HG02970 (cell line): ENCODE measurements at regions not wholly inside any gene's neighbourhood (a gene's known extent, or its start where the extent isn't known, plus 50 kb on each side); places are given as distances from the start of the nearest gene placed in this dataset.

Experiments
- ATAC-seq: cut with Tn5 transposase; IDR thresholded peaks from one replicate; pipeline ENCODE4 v1.9.1; 2021; ENCODE audit warnings: mild to moderate bottlenecking, moderate library complexity, moderate number of reproducible peaks; ENCODE audit not compliant: unreplicated experiment, low FRiP score

- ATAC-seq = no peak
These were observed 54.8 kb downstream of the CCDC71L start for GRCh38 chr7:106606120-106606519.

GRCh38 chr7:106604971-106605370, 56.0 kb downstream of the CCDC71L start:
- no peak for ATAC-seq

GRCh38 chr7:106604303-106604924, 56.5 kb downstream of the CCDC71L start:
- no peak for ATAC-seq

- no peak for ATAC-seq
These were observed 57.6 kb downstream of the CCDC71L start for GRCh38 chr7:106603346-106603745.

GRCh38 chr7:106602062-106602461, 58.9 kb downstream of the CCDC71L start:
- ATAC-seq = no peak

GRCh38 chr7:106600569-106601373, 60.2 kb downstream of the CCDC71L start:
- no peak for ATAC-seq

GRCh38 chr7:106599343-106599698, 61.6 kb downstream of the CCDC71L start:
- ATAC-seq = no peak

GRCh38 chr7:106598663-106599342, 62.2 kb downstream of the CCDC71L start:
- peak; percentile 58 for ATAC-seq

GRCh38 chr7:106597751-106598546, 63.0 kb downstream of the CCDC71L start:
- ATAC-seq = no peak

GRCh38 chr7:106597014-106597413, 63.9 kb downstream of the CCDC71L start:
- ATAC-seq = no peak

GRCh38 chr7:106595922-106596321, 65.0 kb downstream of the CCDC71L start:
- ATAC-seq = no peak

- no peak for ATAC-seq
These were observed 67.9 kb downstream of the CCDC71L start for GRCh38 chr7:106593028-106593417.

GRCh38 chr7:106592282-106593027, 68.5 kb downstream of the CCDC71L start:
- no peak for ATAC-seq

GRCh38 chr7:106591146-106591545, 69.8 kb downstream of the CCDC71L start:
- ATAC-seq = no peak

- no peak for ATAC-seq
These were observed 70.6 kb downstream of the CCDC71L start for GRCh38 chr7:106590209-106590816.

- no peak for ATAC-seq
These were observed 71.6 kb downstream of the CCDC71L start for GRCh38 chr7:106589198-106589879.

- no peak for ATAC-seq
These were observed 72.3 kb downstream of the CCDC71L start for GRCh38 chr7:106588422-106589197.
